Ectodermal cell (in vitro differentiated cells): ENCODE measurements at regions not wholly inside any gene's neighbourhood (a gene's known extent, or its start where the extent isn't known, plus 50 kb on each side); places are given as distances from the start of the nearest gene placed in this dataset.

Source experiments
- H3K27ac ChIP-seq: 2 replicates; pipeline ENCODE4 v1.7.0; 2013; ENCODE audit warnings: mild to moderate bottlenecking, low read depth, low read length; ENCODE audit not compliant: insufficient read depth, poor library complexity, severe bottlenecking
- H3K27me3 ChIP-seq: 2 replicates; pipeline ENCODE4 v1.7.0; 2013; ENCODE audit warnings: mild to moderate bottlenecking, low read length; ENCODE audit not compliant: insufficient read depth, control insufficient read depth, poor library complexity, severe bottlenecking
- H3K36me3 ChIP-seq: one replicate; pipeline ENCODE4 v1.7.0; 2013; ENCODE audit warnings: low read length; ENCODE audit not compliant: control insufficient read depth, insufficient read depth
- H3K4me1 ChIP-seq: one replicate; pipeline ENCODE4 v1.7.0; 2013; ENCODE audit warnings: low read length; ENCODE audit not compliant: control insufficient read depth, insufficient read depth
- H3K4me3 ChIP-seq: 2 replicates; pipeline ENCODE4 v1.7.0; 2013; ENCODE audit warnings: low read depth, low read length, control low read depth; ENCODE audit not compliant: insufficient read depth
- H3K9me3 ChIP-seq: 2 replicates; pipeline ENCODE4 v1.7.0; 2013; ENCODE audit warnings: mild to moderate bottlenecking, low read length, moderate library complexity; ENCODE audit not compliant: control insufficient read depth
- WGBS, 2 experiments: methylation state at CpG; one replicate each; pipeline ENCODE4 v1.1.7; 2013; ENCODE audit warnings: missing lambda C conversion rate in 2 of 2; 5-methylcytosine and 5-hydroxymethylcytosine counted together

DNA sequence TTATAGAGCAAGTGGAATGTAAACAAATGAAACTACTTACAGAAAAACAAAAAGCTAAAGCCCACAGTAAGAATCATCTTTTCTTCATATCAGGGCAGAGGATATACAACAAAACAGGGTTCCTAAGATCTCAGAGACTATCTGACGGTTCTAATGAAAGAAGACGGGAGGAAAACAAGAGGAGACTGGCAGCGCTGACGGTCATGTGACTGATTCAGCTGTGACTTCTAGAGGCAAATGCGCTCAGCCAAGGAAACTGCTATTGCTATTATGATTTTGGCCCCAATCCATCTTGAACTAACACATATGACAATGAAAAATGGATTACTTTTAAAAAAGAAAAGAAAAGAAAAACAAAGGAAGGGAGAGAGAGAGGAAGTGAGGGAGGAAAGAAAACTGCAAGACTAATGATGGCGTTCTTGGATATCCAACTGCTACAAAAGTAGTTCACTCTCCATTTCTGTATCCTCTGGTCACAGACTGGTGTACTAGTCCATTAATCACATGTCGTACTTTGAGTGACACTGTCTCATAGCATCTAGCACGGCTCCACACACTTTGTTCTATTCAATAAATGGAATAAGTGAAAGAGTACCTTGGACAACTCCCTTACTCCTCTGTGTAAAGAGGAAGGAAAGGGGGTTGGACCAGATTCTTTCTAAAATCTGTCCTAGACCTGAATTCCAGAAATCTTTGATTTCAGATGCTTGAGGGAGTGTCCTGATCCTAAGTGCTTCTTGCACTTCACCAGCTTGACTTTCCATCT, 119.3 kb downstream of the DAD1 start:
- H3K4me1 ChIP-seq, result peaks cover 13% of the 10 kb centered on the region
- no peaks in the 10 kb centered on the region for H3K36me3 ChIP-seq
- no peak overlapping the region for H3K27ac ChIP-seq
- WGBS, 2 experiments, result 86 to 88% methylated on average over 7 to 8 of the region's 8 CpGs
- H3K9me3 ChIP-seq, result no peaks in the 10 kb centered on the region
- no peak overlapping the region for H3K4me3 ChIP-seq
- no peaks in the 10 kb centered on the region for H3K27me3 ChIP-seq

DNA sequence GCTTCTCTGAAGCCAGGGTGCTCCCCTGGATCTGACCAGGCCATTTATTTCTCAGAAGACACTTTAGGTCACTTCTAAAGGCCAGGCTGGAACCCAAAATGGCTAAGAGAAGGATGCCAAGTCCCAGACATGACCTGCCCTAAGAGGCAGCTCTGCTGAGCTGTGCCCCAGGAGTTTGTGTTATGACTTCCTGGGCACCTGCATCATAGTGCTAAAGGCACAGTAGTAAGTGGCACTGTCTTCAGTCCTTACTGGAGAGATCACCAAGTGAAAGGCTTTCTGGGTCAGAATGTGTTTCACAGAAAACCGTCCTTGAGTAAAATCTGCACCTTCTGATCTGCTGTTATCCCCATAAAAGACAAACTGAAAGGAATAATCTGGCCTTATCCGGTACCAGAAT, 120.2 kb downstream of the DAD1 start:
- H3K27me3 ChIP-seq, result no peaks in the 10 kb centered on the region
- H3K36me3 ChIP-seq, result no peaks in the 10 kb centered on the region
- H3K27ac ChIP-seq, result no peak overlapping the region
- H3K9me3 ChIP-seq, result no peaks in the 10 kb centered on the region
- 92 to 95% methylated on average over 2 of the region's 2 CpGs for WGBS, 2 experiments
- H3K4me1 ChIP-seq, result peaks cover 13% of the 10 kb centered on the region
- no peak overlapping the region for H3K4me3 ChIP-seq

DNA sequence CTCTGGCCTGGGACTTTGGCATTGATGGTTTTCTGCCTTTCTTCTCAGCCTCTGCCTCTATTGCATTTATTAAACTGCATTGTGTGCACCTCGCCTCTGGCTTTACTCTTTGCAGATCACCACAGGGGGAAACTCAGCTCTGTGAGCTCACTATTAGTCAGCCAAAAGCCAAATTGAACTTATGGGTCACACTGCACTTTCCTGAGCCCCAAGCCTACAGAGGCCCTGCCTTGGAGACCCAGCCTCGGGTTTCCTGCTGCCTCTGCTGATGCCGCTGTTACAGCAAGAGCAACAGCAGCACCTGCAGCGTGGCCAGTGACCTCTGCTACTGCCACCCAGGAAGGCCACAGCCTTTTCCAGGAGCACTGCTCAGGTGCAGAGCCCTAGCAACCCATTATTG, 122.5 kb downstream of the DAD1 start:
- Histone ChIP-seq H3K4me1 (peaks cover 13% of the 10 kb centered on the region), H3K9me3 (no peaks in the 10 kb centered on the region), H3K27ac (no peak overlapping the region), H3K36me3 (no peaks in the 10 kb centered on the region), H3K4me3 (no peak overlapping the region), H3K27me3 (no peaks in the 10 kb centered on the region)
- WGBS, 2 experiments, result 82% methylated on average over 4 of the region's 4 CpGs

DNA sequence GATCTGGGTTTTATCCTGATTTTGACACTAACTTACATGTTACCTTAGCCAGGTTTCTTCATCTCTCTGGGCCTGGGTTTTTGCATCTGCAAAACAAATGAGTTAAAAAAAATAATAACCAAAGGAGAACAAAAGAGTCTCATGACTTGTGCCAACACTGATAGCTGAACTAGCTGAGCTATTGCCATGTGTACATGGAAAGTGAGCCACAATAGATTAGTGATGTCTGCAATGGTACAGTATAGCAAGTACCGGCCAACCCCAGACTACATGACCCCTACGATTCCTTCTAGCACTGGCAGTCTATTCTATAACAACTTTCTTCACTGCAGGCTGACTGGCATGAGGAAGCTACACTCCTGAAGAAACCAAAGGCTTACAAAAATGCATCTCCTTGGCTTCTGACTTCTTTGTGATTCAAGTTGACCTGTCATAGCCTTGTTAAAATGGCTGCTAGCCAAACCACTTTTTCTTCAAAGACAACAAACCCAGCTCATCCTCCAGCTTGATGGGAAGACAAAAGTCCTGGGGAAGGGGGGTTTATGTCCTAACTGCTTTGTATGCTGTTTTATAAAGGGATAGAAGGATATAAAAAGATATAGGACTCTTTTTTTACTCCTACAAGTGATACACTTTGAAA, 123.7 kb downstream of the DAD1 start:
- Histone ChIP-seq H3K27me3 (no peaks in the 10 kb centered on the region), H3K4me1 (peaks cover 13% of the 10 kb centered on the region), H3K9me3 (no peaks in the 10 kb centered on the region), H3K4me3 (no peak overlapping the region), H3K27ac (no peak overlapping the region), H3K36me3 (no peaks in the 10 kb centered on the region)
- 86 to 89% methylated on average over 2 of the region's 2 CpGs for WGBS, 2 experiments

DNA sequence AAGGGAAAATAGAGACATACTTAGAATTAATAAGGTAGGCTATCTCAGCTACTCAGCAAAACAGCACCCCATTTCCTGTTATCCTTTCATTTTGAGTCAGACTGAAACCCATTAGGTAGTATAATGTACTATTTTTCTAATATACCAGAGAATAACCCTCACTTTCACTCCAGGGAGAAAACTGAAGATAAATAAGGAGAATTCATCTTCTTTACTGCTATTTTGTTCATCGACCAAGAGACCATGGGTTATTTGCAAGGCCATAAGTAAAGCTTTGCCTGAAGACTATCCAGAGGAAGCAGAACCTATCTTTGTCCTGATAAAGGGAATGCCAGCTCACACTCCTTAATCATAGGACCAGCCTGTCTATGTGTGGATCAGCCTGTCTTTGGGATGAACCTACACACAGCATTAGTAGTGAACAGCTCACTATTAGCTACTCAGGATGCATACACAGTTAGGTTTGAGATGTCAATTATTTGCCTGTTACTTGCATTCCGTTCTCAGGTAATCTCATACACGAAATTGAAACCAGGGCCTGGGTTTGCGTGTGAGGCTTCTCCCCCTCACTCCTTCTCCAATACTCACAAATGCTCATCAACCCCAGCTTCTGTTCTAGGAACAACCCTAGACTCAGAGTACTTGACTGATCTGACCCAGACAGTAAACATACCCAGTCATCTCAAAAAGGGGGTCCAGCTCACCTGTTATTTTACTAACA, 124.4 kb downstream of the DAD1 start:
- H3K36me3 ChIP-seq, result no peaks in the 10 kb centered on the region
- WGBS, 2 experiments, result 93 to 98% methylated on average over 4 of the region's 4 CpGs
- H3K9me3 ChIP-seq, result no peaks in the 10 kb centered on the region
- H3K27ac ChIP-seq, result no peak overlapping the region
- H3K27me3 ChIP-seq, result no peaks in the 10 kb centered on the region
- peaks cover 13% of the 10 kb centered on the region for H3K4me1 ChIP-seq
- no peak overlapping the region for H3K4me3 ChIP-seq

DNA sequence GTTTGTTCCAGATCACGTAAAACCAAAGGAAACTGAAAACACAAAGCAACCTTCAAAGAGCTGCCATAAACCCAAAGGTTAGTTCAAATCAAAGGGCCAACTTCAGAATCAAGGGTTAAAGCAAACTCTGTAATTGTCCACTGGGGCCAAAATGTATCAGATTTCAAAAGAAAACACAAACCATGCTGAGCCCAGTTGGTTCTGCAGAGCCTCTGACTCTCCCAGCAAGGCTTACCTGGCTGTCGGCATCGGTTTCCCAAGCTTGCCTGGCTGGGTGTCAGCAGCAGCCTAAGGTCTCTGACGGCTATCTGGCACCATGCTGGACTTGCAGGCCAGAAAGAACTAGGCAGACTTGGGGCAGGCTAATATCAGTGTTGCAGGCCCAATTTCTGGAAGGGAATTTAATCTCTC, 125.3 kb downstream of the DAD1 start:
- Histone ChIP-seq H3K27me3 (no peaks in the 10 kb centered on the region), H3K36me3 (no peaks in the 10 kb centered on the region), H3K9me3 (no peaks in the 10 kb centered on the region), H3K4me1 (peaks cover 13% of the 10 kb centered on the region), H3K4me3 (no peak overlapping the region), H3K27ac (no peak overlapping the region)
- WGBS, 2 experiments, result 89 to 94% methylated on average over 4 of the region's 4 CpGs

DNA sequence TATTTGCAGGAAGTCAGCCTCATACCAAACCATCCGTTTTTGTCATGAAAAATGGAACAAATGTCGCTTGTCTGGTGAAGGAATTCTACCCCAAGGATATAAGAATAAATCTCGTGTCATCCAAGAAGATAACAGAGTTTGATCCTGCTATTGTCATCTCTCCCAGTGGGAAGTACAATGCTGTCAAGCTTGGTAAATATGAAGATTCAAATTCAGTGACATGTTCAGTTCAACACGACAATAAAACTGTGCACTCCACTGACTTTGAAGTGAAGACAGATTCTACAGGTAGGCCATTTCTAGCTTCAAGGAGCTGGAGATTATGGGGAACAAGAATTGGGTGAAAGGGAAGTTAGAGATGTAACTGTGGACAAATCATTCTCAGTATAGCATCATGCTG, 126.1 kb downstream of the DAD1 start:
- Histone ChIP-seq H3K36me3 (no peaks in the 10 kb centered on the region), H3K9me3 (no peaks in the 10 kb centered on the region), H3K27me3 (no peaks in the 10 kb centered on the region), H3K27ac (no peak overlapping the region), H3K4me1 (peaks cover 13% of the 10 kb centered on the region), H3K4me3 (no peak overlapping the region)
- WGBS, 2 experiments, result 95 to 97% methylated on average over 4 of the region's 4 CpGs

DNA sequence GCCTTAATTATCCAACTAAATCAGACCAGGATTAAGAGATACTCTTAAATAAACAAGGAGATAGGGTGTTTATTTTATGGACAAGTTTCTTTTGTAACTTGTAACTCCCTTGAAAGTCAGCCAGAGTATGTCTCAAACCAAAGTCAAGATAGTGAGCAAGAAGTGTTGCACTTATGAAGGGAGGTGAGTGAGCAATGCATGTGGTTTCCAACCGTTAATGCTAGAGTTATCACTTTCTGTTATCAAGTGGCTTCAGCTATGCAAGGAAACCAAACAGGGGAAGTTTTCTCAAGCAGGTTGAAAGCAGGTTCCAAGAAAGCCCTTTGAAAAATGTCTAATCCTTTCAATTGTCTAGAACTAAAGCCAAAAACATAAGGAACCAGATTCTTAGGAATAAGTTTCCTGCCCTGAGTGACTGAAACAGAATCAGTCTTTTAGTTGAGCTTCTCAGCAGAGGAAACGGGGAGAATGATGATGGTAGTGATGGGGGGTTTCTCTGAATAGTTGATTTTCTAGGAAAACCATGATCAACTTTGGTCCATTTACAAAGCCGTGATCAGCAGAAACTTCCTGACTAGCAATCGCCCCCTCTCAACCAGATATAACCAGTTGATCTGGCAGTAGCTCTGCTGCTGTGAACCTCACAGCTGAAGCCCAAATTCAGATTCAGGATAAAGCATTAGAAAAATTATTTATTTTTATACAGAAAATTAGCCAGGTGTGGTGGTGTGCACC, 128.4 kb downstream of the DAD1 start:
- H3K4me3 ChIP-seq, result no peak overlapping the region
- no peaks in the 10 kb centered on the region for H3K27me3 ChIP-seq
- peaks cover under 1% of the 10 kb centered on the region for H3K4me1 ChIP-seq
- H3K27ac ChIP-seq, result no peak overlapping the region
- no peaks in the 10 kb centered on the region for H3K36me3 ChIP-seq
- H3K9me3 ChIP-seq, result no peaks in the 10 kb centered on the region
- WGBS, 2 experiments, result 94% methylated on average over 4 of the region's 4 CpGs

DNA sequence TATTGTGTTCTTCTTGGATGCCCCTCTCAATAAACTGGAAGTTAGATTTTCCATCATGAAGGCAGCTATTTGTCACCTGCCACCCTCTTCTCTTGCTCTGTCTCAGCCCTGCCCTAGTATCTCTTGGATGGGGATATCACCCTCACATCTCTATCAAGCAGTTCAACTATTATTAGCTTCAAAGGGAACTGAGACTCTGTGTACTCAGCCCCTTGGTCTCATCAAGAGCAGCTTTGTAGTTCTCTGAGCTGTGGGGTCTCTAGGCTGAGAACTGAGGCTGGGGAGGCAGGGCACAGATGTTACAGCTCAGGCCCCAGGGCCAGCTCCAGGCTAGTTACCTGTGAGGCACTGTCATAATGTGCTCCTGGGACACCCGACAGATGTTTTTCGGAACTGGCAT, 130.3 kb downstream of the DAD1 start:
- Histone ChIP-seq H3K27me3 (no peaks in the 10 kb centered on the region), H3K27ac (no peak overlapping the region), H3K36me3 (no peaks in the 10 kb centered on the region), H3K4me3 (no peak overlapping the region), H3K9me3 (no peaks in the 10 kb centered on the region), H3K4me1 (no peaks in the 10 kb centered on the region)
- 93 to 98% methylated on average over 2 of the region's 2 CpGs for WGBS, 2 experiments
